HG02884 (cell line): ENCODE measurements at regions not wholly inside any gene's neighbourhood (a gene's known extent, or its start where the extent isn't known, plus 50 kb on each side); places are given as distances from the start of the nearest gene placed in this dataset.

Source experiments
- ATAC-seq: cut with Tn5 transposase; IDR thresholded peaks from one replicate; pipeline ENCODE4 v1.9.1; 2021; ENCODE audit warnings: mild to moderate bottlenecking, moderate library complexity; ENCODE audit not compliant: unreplicated experiment

DNA sequence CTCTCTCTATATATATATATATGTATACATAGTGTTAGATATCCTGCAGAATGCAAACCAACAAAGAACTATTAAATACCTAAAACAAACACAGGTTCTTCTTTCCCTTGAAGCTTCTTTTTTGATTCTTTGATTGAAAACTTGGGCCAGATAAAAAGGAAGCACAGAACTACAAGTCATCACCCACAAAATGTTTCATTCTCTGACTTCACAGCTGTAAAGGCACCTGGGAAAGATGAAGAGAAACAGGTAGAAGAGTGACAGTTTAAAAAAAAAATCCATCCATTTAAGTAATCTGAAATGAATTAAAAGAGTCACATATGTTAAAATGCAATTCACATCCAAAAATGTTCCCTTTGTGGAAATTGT, 90.7 kb upstream of the FNDC3A start:
- no peak for ATAC-seq

DNA sequence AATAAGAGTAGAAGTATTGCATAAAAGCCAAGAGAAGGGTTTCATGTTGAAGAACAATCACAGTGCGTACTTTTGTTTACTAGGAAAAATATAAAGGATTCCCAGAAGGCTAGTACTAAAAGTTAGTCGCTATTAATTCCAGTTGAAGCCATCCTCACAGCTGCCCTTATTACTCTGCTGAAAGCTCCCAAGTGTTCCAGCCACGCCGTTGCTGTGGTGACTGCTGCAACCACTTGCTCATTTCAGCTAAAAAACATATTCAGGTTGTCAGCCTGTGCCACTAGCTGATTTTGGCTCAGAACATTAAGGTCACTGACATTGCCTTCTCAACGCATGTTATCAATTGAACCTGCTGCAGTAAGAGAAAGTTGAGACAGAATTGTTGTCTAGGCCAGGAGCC, 87.1 kb upstream of the FNDC3A start:
- ATAC-seq, result no peak

- ATAC-seq, result no peak
Observed at GRCh38 chr13:48890391-48890790, 85.3 kb upstream of the FNDC3A start.

- ATAC-seq, result no peak
Observed at GRCh38 chr13:48891586-48891985, 84.1 kb upstream of the FNDC3A start.

GRCh38 chr13:48892053-48892687, 83.5 kb upstream of the FNDC3A start:
- peak; percentile 93 for ATAC-seq

- ATAC-seq, result no peak
Observed at GRCh38 chr13:48892688-48893075, 83.0 kb upstream of the FNDC3A start.

- ATAC-seq, result no peak
Observed at GRCh38 chr13:48896312-48896711, 79.4 kb upstream of the FNDC3A start.

DNA sequence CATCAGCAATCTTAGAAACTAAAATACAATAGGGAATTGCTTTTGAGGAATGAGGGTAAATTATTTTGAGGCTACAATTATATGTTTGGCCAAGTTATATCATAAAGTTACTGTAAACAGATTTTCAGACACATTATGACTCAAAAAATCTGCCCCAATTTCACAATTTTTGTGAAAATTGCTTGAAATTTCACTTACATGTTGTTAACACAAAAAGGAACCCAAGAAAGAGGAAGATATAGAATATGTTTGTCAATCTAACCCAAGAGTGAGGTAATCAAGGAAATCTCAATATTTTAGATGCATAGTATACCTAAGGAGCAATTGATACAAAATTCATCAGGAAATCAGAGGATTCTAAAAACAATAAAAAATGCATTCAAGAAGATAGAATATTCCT, 73.9 kb upstream of the FNDC3A start:
- ATAC-seq, result no peak

DNA sequence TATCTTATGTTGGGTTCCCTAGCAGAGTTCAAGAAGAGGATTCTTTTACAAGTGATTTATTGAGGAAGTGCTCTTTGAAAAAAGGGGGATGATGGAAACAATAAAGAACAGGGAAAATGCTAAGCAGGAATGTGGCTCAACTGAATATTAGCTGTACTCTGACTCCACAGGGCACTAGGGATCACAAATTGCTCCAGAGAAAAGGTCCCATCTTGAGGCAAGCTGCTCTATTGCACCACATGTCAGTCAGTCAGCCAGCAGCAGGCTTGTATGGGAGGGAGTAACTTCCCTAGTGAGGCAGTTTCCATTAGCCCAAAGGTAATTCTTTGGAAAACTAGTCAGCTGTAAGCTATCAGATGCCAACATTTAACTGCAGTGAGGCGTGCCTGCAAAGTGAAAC, 73.3 kb upstream of the FNDC3A start:
- ATAC-seq, result no peak

DNA sequence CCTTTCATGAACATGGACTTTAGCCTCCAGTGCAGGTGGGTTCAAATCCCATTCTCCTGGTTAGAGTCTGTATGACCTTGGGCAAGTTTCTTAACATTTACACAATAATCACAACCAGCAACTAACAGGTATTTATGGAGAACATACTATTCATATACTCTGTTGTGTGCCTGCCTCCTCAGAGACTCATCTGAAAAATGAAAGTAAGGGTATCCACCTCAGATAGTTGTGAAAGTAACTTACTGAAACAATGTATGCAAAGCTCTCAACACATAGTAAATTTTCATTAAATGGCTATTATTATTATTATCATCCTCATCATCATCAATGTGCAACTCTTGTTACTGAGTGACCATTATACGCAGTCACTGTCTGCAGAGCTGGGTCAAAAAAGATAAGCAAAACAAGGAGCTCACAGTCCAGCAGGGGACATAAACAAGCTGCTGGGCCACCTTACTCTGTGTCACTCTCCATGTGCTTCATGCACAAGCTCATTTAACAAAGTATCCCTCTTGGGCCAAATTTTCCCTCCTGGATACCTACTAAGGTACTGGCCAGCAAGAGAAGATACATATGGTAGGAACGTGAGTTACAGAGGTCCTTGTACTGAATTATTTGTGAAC, 70.9 kb upstream of the FNDC3A start:
- ATAC-seq, result no peak

DNA sequence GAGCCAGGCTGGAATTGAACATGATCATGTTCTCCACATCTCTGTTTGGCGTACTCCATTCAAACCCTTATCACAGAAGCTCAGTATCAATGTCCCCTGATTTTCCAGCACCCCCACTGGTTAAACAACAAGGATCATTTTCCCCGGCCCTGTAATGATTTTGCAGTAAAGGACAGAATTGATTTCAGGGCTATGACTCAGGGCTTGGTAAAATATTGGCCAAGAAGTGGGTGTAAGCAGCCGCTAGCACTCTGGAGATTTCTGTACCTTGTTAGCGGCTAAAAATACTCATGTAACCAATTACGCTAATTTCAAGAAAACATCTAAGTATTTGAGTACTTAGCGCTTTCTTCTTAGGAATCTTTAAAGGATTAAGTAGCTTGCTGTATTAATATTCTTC, 69.5 kb upstream of the FNDC3A start:
- no peak for ATAC-seq

DNA sequence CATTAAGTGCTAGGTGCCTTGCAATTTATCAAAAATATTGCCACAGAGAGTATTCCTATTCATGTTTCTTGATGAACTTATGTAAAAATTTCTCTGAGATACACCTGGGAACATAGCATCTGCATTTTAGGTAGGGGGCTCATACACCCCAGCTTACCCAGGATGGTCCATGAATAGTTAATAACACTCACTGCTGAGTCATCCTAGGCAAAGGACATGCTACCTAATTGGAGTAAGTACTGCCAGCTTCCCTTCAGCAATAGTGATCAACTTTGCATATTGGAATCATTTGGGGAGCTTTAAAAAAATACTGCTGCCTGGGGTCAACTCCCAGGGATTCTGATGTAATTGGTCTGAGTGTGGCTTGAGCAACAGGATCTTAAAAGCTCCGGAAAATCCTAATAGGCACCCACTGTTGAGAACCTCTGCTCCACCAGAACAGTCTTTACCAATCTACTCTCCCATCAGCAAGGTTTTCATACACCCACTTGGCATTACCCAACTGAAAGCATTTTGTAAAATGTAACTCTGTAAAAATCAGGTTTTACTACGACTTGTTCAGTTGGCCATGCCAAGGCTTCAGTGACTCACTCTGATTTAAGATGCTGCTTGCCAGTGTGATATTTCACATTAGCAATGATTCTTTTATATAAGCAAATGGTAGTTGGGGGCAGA, 67.2 kb upstream of the FNDC3A start:
- ATAC-seq, result no peak

DNA sequence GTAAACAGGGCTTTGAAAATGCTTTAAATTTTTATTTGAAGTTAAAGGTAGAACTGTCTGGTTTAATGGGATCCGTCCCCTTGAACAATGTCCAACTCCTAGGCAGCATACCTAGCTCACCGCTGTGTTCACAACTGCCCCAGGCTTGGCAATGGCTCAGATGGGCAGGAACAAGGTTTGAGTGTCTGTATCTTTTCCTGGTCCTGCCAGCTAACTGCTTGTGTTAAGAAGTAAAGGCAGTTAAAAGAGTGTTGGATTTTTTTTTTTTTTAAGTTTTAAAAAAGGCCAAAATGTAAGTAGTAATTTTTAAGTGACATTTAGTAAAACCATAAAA, 66.7 kb upstream of the FNDC3A start:
- no peak for ATAC-seq

- ATAC-seq, result no peak
Observed at GRCh38 chr13:48910686-48911085, 65.0 kb upstream of the FNDC3A start.

DNA sequence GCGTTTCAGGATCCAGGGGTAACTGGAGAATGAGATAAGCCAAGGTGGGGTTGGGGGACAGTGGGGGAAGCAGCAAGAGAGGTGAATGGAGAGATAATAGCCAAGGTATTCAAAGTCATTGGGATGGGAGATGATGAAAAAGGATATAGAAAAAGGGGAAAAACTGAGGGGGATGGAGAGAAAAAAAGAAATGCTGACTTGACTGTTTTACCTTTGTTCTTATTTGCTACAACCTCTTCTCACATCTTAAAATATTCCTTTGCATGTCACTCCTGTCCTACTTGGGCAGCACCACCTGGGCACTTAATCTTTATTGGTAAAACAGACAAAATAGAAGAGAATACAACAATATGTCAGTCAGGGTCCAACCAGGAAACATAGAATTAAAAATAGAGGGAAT, 56.0 kb upstream of the FNDC3A start:
- no peak for ATAC-seq

DNA sequence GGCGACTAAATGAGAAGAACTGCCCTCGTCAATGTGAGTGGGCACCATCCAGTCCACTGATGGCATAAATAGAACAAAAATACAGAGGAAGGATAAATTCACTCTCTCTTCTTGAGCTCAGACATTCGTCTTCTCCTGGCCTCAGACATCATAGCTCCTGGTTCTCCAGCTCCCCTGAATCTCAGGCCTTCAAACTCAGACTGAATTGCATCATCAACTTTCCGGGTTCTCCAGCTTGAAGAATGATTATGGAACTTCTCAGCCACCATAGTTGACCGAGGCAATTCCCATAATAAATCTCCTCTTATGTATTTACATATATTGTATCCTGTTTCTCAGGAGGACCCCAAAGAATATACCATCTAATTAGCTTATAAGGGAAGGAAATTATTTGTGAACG, 55.0 kb upstream of the FNDC3A start:
- ATAC-seq, result no peak

DNA sequence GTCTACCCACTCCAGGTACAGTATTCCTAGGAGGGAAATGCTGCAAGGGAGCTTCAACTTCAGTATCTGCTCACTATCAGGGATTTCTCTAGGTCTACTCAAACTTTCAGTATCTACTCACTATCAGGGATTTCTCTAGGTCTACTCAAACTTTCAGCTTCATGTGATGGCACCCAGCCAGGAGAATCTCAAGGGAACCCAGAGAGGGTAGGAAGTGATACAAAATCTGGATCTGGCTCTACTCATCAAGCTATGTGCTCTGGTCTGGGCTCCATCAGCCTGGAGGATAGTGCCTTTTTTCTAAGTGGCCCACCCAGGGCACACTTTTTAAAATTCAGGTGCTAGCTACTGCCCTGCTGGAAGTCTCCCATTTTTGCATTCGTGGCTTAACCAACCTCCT, 52.3 kb upstream of the FNDC3A start:
- ATAC-seq, result no peak

GRCh38 chr13:48925001-48925400, 50.7 kb upstream of the FNDC3A start:
- ATAC-seq, result no peak
